ENCODE measurements at regions not wholly inside any gene's neighbourhood (a gene's known extent, or its start where the extent isn't known, plus 50 kb on each side); places are given as distances from the start of the nearest gene placed in this dataset.

DNA sequence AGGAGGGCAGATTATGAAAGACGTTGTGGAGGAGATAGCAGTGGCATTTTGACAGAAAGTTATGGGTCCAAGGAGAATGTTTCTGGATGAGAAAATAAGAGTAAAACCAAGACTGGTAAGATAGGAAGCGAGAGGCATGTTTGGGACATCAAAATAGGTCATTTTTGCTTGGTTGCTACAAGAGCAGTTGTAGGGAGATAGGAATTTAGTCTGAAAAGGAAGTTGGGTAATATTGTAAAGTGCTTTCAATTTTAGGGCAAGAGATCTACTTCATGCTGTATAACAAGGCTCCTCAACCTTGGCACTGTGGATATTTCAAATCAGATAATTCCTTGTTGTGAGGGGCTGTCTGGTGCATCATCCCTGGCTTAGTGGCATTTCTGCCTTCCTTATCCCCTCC is 118.0 kb upstream of the DPH6 start:
- DNase-seq = no peak

DNA sequence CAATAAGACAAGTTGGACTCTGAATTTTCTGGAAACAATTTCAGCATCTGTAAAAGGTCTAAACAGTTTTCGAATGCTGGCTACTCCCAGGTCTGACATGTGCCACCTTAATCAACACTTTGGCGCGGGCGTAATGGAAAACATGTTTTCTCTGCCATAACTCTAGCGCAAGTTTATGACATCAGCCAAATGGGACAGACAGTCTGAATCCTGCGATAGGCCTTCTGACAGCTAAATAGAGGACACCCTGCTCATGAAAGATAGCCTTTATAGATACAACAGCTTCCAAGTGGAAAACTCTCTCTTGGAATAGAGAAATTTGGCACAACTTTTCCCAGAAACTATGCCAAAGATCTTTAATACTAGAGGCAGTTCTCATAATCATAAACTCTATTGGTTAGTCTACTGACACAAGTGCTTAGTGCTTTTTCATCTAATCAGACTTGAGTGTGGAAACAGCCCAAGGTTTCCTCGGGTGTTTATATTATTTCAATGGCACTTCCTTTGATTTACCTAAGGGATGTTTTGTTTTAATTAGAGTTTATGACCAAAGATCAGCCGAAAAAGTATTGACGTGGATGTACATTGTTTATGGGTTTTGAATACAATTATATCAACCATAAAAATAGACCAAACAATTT is 120.1 kb upstream of the DPH6 start:
- no peak for DNase-seq

DNA sequence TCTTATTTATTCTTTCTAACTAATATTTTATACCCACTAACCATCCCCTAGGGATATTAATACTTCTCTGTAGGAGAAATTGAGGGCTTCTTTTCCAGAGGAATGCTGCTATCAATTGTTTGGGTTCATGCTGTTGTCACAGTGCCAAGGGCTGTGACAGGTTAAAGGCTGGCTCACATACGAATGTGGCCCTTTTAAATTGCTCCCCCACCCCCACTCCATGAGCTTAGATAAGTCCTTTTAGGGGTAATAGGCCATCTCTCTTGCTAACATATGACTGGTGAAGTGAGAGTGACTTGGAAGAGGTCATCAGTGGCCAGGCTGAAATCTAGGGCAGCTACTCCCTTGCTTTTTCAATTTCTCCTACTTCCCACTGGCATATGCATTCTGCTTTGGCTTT is 121.9 kb upstream of the DPH6 start:
- no peak for DNase-seq

DNA sequence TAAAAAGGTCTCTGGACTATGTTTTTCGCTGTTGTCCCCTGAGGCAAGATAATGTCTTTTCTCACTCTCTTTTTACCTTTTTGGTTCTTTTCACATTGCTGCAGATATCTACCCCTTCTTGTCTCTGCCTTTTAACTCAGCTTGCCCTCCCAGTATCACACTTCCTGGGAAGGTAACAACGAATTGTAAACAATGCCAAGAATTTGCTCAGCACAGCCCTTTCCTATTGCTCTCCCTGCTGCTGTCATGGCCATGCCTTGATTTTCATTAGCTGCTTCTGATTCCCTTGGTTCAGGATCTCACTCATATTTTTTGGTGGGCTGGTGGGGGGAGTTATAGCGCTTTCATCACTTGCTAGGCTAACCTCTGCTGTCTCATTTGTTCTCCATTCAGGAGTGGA is 123.1 kb upstream of the DPH6 start:
- DNase-seq = no peak

DNA sequence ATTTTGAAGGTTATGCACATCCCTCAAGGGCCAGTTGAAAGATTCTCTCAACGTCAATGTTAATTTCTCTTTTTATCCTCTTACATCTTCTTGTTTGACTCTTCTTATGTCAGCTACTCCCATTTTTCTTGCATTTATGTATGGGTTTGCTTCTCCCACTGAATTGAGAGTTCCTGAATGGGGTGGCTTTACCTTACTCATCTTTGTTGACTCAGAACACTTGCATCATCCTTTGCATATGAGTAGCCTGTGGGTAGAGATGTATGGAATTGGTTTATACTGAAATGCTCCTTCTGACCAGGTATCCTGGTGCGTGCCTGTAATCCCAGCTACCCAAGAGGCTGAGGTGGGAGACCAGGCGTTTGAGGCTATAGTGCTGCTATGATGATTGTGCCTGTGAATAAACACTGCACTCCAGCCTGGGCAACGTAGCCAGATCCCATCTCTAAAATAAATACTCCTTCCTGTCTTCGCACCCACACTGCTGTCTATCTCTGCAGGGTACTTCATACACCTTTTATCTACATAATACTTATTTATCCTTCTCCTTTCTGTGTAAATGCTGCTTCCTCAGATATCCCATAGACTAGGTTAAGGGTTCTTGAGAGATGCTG is 123.6 kb upstream of the DPH6 start:
- no peak for DNase-seq

DNA sequence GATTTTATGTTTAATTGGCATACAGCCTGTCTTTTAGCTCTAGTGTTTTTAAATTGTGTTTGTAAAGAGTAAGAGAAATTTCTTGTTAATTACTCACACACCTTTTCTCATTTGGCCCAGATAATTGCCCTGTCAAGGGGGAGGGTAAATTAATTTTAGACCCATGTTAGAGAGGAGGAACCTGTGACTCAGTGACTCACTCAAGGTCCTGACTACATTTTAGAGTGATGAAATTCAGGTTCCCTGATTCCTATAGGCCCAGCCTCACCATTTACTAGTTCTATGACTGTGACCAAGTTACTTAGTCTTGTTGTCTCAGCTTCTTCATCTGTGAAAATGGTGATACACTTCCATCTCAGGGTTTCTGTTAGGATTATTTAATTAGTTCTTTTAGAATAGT is 125.2 kb upstream of the DPH6 start:
- DNase-seq = no peak

DNA sequence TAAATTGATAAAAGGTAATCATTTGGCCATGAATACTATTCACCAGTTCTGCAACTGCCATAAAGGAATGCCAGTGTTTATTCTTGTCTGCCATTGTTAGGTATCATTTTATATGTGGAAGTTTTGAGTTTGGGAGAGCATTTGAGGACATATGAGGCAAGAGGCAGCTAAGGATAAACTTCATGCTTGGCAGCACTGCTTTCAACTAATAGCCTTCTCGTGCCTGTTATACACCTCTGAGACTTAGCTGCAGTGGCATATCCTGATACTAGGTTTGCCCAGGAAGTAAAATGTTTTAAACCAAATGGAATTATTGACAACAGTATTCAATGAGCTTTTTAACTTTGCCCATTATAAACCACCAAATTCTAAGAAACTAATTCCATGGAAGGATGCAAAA is 126.0 kb upstream of the DPH6 start:
- no peak for DNase-seq

DNA sequence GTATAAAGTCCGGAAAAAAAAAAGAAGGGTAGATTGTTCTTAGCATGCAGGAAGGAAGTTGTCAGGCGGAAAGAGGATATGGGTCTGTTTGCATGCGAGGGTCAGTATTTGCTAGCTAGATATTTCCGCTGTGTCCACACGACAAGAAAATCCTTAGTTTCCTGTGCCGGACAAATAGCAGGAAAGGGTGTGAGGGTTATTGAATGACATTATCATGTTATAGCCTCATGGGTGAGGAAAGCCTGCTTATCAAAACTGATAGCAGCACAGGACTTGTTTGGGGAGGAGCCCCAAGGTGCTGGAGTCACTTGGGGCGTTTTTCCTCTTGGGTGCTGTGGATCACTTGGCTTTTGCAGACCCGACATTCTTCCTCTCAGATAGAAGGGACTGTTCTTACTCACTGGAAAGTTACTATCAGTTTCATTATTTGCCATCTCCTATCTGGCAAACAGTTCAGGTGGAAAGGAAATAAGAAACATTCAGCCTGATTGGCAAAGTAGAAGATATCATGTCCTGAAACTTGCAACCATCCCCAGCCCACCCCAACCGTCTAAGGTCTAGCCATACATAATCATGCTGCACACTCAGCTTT is 127.2 kb upstream of the DPH6 start:
- DNase-seq = no peak

DNA sequence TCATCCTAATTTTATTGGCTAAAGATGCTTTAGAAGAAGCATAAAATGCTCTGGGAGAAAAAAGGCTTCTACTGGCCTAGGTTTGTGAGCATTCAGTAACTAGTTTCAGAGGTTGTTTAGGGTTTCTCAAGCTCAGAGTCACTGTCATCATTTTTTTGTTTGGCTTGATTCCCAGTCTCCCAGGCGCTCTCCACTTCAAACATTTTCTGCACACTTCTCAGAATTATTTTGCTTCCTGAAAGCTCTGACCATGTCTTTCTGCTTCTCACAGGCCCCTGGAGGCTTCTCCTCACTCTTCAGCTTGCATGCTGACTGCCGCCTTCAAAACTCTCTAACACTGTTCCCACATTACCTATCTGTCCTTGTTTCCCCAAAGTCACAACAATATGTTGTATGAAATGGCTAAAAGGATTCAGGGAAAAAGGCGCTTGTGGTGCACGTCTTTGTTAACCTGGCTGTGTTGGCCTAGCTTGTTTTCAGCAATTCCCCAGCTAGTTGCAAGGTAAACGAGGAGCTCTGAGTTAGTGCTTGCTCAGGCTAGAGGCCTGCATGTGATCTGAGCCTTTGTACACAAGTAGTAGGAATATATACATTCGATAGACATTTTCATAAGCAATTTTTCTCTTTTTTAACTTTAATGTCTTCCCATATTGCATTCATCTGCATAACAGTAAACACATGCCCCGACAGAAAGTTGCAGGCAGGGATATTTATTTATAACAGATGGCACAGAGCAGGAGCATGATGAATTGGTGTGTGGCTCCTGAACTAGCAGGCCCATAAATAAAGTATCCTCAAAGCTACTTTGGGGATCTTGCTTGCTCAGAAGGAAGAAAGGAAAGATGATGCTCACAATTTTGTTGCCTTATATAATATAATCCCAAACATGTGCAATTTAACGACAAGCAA is 129.2 kb upstream of the DPH6 start:
- no peak for DNase-seq

DNA sequence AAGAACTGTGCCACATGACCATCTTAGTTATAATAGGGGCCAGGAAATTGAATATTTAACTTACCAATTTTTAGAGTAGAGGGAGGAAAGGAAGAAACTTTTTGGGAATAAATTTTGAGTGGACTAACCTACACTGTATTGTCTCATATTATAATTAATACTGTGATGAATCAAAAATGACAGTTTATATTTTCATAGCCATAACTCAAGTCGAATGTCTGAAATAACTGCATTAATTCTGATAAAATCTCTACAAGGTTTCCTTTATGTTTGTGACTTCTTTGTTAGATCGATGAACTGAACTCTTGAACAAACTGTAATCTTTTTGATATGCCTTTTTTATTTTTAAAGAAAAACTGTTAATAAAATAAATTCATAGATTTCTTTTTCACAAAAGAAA is 132.8 kb upstream of the DPH6 start:
- DNase-seq = no peak

DNA sequence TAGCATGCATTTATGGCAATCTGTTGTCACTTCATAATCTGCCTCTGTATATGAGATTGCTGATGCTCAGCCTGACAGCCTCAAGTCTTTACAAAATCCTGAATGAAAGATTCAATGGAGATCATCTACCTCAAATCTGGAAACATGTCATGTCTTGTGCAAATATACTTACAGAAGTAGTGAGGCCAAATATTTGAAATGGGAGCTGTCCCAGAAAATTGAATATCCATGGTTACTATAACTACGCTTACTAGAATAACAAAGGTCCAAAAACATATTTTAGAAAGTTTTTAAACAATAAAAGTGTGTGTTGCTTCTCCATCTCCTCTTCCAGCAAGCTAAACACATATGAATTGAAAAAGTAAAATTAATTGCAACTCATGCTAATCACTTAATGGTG is 133.2 kb upstream of the DPH6 start:
- no peak for DNase-seq

DNA sequence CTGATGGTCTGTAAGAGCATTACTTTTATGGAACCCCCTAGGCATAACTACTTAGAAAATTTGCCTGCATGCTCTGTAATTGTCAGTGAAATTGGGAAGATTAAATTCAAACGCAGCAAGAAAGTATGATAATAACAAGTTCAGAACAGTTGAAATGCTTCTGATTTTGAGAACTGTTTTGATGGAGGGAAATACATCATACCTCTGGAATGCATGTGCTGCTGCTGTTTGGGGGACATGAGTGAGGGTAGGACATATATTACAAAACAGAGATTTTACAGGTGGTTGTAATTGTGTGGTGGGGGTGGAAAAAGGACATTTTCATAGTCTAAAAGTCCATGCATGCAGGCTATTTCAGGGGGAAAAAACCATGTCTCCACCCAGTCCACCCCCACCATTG is 135.0 kb upstream of the DPH6 start:
- DNase-seq = no peak

DNA sequence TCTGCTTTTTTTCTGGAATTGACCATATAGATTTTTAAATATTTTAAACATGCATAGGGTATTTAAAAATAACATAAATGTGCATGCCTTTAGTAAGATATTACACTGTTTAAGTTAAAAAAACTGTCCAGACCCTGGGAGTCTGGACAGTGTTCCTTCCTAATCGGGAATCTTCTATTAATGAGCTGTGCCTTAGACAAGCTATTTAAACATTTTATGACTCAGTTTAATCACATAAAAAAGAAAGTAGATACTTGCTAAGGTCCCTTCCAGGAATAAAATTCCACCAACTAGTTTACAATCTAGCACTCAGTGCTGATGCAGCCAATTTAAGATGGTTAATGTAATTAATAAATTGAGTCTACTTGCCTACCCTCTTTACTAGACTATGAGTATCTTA is 140.4 kb upstream of the DPH6 start:
- no peak for DNase-seq

DNA sequence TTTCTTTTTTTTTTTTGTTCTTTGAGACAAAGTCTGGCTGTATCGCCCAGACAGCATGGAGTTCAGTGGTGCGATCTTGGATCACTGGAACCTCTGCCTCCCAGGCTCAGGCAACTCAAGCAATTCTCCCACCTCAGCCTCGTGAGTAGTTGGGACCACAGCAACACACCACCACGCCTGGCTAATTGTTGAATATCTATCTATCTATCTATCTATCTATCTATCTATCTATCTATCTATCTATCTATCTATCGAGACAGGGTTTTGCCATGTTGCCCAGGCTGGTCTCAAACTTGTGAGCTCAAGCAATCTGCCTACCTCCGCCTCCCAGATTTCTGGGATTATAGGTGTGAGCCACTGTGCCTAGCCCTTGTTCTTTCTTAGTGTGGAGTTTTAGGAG is 143.3 kb upstream of the DPH6 start:
- DNase-seq = no peak

DNA sequence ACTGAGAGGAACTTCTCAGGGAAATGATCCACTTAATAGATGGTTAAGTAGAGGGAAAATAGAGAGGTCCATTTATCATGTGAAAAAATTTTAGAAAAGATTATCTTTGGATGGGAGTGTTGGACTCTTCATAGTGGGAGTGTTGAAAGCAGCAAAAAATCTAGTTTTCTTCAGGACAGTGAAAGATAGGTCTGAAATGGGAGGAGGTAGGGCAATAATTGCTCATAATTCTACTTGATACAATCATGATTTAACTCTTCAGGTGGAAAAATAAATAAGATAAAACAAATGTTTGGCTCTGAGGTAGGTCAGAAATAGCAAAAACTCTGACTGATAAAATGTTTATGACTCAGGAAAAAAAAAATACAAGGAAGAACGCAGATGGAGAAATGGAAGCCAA is 144.1 kb upstream of the DPH6 start:
- no peak for DNase-seq

DNA sequence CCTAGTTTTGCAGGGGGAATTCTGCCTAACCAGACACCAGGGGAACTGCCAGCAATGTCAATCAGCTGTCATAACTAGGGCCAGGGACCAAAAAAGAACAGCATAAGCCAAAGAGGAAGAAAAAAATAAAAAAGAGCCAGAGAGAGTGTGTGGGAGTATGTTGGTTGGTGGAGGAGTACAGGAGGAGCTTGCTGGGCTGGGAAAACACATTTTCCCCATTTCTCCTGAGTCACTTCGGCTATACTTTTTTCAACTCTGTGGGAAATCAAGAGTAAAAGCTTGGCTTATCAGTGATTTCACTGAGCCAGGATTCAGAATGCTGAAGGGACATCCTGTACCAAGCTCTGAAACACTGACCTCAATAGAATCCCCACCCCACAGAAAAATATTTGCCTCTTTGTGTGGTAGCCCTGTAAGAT is 144.7 kb upstream of the DPH6 start:
- DNase-seq = no peak

DNA sequence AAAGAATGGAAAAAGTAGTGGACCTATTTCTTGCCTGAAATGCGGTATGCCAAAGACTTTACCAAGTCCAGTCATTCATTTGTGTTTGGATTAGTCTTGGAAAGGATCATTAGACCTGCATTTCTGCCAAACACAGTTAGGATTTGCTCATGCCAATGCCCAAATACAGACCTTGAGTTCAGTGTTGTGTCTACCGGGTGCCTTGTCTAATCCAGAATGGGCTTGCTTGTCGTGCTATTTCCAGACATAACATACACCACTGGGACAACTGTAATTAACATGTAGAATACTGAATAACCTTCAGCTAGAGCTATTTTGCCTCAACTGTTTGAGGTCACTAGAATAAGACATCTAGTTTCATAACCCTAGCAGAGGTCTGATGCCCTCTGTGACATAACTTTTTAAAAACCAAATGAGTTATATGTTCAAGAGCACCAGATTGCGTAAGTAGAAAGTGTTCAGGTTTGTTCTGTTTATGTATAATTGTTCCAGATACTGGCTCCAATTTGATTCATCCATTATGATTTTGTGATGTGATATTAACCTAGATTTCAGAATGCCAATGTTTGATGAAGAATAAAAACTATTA is 145.3 kb upstream of the DPH6 start:
- DNase-seq = no peak

DNA sequence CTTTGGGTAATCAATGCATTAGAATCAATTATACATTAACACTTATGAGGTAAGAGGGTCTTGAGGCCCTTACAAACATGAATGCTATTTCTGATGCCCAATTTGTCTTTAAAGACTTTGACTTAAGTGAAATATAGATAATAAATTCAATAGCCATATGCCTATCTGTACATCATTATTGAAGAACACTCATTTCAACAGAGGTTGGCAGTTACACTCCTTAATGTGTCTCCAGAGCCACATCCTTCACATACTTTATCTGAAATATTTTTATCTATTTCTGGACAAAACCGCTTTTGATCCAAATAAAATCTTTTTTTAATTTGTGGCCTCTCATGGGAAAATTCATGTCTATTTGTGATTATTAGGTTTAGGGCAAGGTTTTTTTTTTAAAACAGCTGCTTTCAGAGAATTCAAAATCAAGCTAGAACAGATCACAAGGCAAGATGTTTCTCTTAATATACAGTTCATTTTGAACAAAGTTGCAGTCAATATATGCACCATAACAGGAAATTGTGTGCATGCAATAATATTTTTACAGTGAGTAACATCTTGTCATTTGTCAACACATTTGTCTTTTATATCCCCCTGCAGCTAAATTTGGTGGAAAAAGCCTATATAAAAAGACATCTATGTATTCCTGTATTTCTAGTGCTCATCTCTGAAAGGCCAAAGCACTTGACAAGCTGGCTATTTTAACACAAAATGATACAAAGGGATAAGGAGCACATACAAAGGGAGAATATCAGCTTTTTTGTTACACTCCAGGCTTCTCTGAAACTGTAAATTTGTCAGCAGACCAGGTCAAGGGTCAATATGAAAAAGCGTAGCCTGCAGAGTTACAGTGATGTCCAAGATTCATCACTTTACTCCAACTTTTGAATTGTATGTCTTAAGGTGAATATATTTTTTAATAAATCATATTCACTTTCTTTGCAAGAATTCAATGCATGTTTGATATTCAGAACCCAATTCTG is 146.2 kb upstream of the DPH6 start:
- DNase-seq = no peak

DNA sequence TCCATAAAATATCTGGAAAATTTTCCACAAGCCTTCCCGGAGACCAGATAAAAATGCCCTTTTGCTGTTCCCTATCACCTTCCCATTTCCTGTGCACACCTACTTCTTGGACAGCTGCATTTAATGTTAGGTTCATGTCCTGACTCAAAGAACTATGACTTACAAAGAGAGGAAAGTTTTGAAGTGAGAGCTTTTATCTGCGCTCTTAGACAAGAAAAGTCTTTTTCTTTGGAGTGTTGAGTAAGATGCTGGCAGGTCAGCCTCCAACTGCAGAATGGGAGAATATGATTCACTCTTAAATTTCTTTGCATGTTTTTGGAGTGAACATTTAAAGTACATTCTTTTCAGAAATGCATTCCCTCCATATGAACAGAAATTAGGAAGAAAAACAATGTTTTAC is 147.3 kb upstream of the DPH6 start:
- no peak for DNase-seq

DNA sequence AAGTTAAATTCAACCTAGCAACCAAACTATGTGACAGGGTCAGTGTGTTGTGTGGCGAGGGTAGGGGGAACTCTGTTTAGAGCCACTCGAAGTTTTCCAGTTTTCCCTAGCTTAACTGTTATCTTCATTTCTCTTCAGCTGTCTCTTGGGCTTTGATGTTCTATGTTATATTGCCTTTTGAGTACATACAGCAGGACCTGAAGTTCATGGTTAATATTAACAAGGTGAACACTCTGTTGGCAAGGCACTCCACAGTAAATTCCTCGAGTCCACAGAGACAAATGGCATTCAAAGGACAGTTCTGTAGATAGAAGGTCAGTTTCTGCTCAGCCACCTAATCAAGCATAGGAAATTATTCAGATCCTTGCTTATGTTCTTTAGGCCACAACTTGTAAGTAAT is 147.9 kb upstream of the DPH6 start:
- no peak for DNase-seq

DNA sequence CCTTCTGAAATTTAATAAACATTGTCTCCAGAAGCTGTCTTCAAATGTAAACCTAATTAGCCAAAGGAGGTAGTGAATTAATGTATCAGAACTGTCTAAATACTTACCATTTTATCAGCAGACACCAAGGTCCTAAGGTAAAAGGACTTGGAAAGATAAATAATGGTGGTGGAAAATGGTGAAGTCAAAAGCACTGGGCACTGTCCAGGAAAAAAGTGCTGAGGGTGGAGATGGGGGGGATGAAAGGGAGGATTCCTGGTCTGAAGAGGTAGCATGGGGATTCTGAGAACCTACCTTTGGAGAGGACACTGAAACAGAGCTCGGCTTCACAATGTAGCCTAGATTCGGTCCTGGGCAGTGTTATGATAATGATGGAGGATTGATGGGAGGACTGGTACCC is 149.0 kb upstream of the DPH6 start:
- no peak for DNase-seq

DNA sequence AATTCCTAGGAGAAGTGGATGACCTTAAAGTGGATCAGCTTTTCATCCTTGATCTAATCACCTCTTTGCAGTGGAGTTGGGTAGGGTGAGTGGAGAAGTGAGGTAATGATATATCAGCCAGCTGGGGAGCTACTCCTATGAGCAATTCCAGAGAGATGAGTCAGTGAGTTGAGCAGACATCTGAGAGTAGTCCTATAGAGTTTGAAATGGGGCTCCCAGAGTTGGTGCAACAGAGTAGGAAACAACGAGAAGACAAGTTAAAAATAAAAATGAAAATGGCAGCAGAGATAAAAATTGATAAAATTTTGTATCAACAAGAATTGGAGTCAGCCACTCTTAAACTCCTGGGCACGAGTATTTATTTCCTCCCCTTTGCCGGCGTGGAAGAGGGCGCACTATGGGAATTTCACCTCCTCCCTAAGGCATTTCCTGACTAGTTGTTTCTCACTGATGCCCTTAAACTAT is 150.8 kb upstream of the DPH6 start:
- DNase-seq = no peak

All from CD4-positive, alpha-beta T cell treated with Interleukin-17A for 1 hour (primary cell).